Panc1 (cell line): ENCODE measurements at regions not wholly inside any gene's neighbourhood (a gene's known extent, or its start where the extent isn't known, plus 50 kb on each side); places are given as distances from the start of the nearest gene placed in this dataset.

Experiments
- ATAC-seq: fragments of 200-7000 bp; cut with Tn5 transposase; 2 replicates; pipeline ENCODE4 v1.9.1; 2020; ENCODE audit warnings: mild to moderate bottlenecking, moderate library complexity
- BruUV-seq: library from RNA; stranded (reverse); fragments of 400-500 nt; replicated peaks from 2 replicates; lab custom pipeline; 2021; lab: Mats Ljungman, UMichigan
- CTCF ChIA-PET: fragments of 300-600 bp; sonication (Branson Sonifier 250); formaldehyde crosslinking; loops from one replicate; lab custom pipeline; 2022; ENCODE audit warnings: antibody characterized with exemption; lab: Charles Lee
- POLR2A ChIA-PET: fragments of 300-600 bp; sonication (Branson Sonifier 250); formaldehyde crosslinking; loops from one replicate; lab custom pipeline; 2022; ENCODE audit warnings: antibody characterized with exemption; lab: Charles Lee
- DNase-seq: peaks from one replicate; pipeline ENCODE4 v3.0.0-alpha.2; 2010; ENCODE audit warnings: low read depth, low spot score
- H3K27ac ChIP-seq: 2 replicates; pipeline ENCODE4 v1.5.1; 2011; ENCODE audit warnings: mild to moderate bottlenecking, low read length, inconsistent platforms
- H3K27me3 ChIP-seq: fragments of 200-500 bp; sonication (Bioruptor generic); 2 replicates; pipeline ENCODE4 v1.6.0; 2014; ENCODE audit warnings: low read length, inconsistent platforms; ENCODE audit not compliant: control insufficient read depth, insufficient read depth
- H3K36me3 ChIP-seq: fragments of 200-500 bp; sonication (Bioruptor generic); 2 replicates; pipeline ENCODE4 v1.5.1; 2014; ENCODE audit warnings: inconsistent platforms, mild to moderate bottlenecking, low read length, moderate library complexity; ENCODE audit not compliant: control insufficient read depth, insufficient read depth
- H3K4me1 ChIP-seq: 2 replicates; pipeline ENCODE4 v1.5.1; 2011; ENCODE audit warnings: inconsistent platforms, mild to moderate bottlenecking, low read length, moderate library complexity; ENCODE audit not compliant: control insufficient read depth, insufficient read depth
- H3K4me3 ChIP-seq, 2 experiments: 2 replicates each; pipeline ENCODE4 v1.5.1; 2011 to 2012; ENCODE audit warnings: low read depth in 2 of 2, low read length in 2 of 2, mild to moderate bottlenecking in 2 of 2, inconsistent platforms in 1 of 2, moderate library complexity in 1 of 2
- H3K9me3 ChIP-seq: fragments of 200-500 bp; sonication (Bioruptor generic); 2 replicates; pipeline ENCODE4 v1.5.1; 2014; ENCODE audit warnings: low read depth, mild to moderate bottlenecking, inconsistent platforms, low read length, moderate library complexity; ENCODE audit not compliant: control insufficient read depth, insufficient read depth
- POLR2AphosphoS5 ChIP-seq: IDR thresholded peaks from 2 replicates; pipeline ENCODE4 v1.6.1; 2012; ENCODE audit warnings: mild to moderate bottlenecking, low read depth, low read length, moderate library complexity
- REST ChIP-seq, 2 experiments: IDR thresholded peaks; 2 replicates each; pipeline ENCODE4 v1.6.1; 2011 to 2012; ENCODE audit warnings: low read depth in 2 of 2, control low read depth in 1 of 2, low read length in 1 of 2, mild to moderate bottlenecking in 1 of 2, moderate library complexity in 1 of 2; ENCODE audit not compliant: insufficient read depth in 1 of 2
- SIN3A ChIP-seq: IDR thresholded peaks from 2 replicates; pipeline ENCODE4 v1.6.1; 2012; ENCODE audit warnings: low read depth, mild to moderate bottlenecking, low read length, moderate library complexity, borderline replicate concordance; ENCODE audit not compliant: insufficient read depth
- TCF7L2 ChIP-seq: IDR thresholded peaks from 2 replicates; pipeline ENCODE4 v1.6.1; 2011; ENCODE audit warnings: mild to moderate bottlenecking, low read depth, low read length, inconsistent platforms
- in situ Hi-C: cut with HindIII; loops from 2 replicates; pipeline ENCODE4 v1.10.0; 2016; ENCODE audit warnings: low sequenced_read_pairs, low pct_unique_long_range_greater_than_20kb
- intact Hi-C: fragments of 100-400 bp; cut with micrococcal nuclease; formaldehyde crosslinking; loops from one replicate; pipeline ENCODE4 v1.10.0; 2022; ENCODE audit not compliant: unreplicated experiment
- TF ChIP-seq, protein P1 (sequence below): fragments of 450-650 bp; IDR thresholded peaks from 2 replicates; pipeline ENCODE4 v1.5.1; 2017; ENCODE audit warnings: mild to moderate bottlenecking

DNA sequence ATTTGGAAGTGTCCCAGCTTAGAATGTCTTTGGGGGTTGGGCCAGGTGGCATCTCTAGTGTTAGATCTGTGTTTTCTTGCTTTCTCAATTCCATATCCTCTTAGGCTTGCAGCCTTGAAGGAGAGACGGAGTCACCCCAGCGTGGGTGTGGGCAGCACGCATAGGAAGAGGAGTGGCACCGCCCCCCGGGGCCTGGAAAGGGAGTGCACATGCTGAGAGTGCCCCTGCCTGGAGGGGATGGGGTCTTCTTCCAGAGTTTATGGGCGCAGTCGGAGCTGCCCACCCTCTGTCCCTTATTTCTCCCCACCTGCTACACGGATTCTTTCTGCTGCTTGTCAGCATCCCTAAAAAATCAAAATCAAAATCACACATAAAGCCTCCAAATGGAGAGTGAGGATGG lies 309.7 kb downstream of the QKI start:
- no peaks in the 10 kb centered on the region for H3K36me3 ChIP-seq
- H3K4me1 ChIP-seq: no peaks in the 10 kb centered on the region
- no peak for ATAC-seq
- in situ Hi-C loops (no loop called here), intact Hi-C loops (no loop called here)
- TF ChIP-seq SIN3A (no peak), POLR2AphosphoS5 (no peak), TCF7L2 (no peak), REST (IDR thresholded peaks at IDR 0.05; ENCODE audit: insufficient read depth in 1 of 2, low read depth in 2 of 2, low read length in 1 of 2) (no peak)
- TF ChIP-seq, protein P1, sequence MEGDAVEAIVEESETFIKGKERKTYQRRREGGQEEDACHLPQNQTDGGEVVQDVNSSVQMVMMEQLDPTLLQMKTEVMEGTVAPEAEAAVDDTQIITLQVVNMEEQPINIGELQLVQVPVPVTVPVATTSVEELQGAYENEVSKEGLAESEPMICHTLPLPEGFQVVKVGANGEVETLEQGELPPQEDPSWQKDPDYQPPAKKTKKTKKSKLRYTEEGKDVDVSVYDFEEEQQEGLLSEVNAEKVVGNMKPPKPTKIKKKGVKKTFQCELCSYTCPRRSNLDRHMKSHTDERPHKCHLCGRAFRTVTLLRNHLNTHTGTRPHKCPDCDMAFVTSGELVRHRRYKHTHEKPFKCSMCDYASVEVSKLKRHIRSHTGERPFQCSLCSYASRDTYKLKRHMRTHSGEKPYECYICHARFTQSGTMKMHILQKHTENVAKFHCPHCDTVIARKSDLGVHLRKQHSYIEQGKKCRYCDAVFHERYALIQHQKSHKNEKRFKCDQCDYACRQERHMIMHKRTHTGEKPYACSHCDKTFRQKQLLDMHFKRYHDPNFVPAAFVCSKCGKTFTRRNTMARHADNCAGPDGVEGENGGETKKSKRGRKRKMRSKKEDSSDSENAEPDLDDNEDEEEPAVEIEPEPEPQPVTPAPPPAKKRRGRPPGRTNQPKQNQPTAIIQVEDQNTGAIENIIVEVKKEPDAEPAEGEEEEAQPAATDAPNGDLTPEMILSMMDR: no peak
- no peak overlapping the region for H3K4me3 ChIP-seq
- no peak overlapping the region for H3K27ac ChIP-seq
- no TSS peak for BruUV-seq
- DNase-seq: no peak
- no peaks in the 10 kb centered on the region for H3K9me3 ChIP-seq
- POLR2A ChIA-PET: no interaction called here
- H3K27me3 ChIP-seq: peaks cover 2% of the 10 kb centered on the region; the same call in 1 of the 2 replicates
- CTCF ChIA-PET: no interaction called here

DNA sequence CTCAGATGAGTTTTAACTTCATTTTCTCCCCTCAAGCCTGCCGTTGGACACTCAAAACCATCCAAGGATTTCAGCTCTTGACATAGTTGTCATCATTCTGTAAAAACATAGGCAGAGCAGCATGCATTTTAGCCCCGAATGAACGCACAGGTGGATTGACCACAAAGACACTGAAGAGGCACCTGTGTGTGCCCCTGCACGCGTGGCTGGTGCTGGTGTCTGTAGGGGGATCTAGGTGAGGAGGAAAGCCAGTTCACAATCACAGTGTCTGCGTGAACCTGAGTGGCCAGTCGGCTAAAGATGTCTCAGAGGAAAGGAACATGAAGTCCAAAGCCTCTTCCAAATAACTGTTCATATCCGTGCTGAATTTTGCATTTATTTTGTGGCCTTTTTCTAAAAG lies 309.2 kb downstream of the QKI start:
- Histone ChIP-seq H3K27me3 (peaks cover 2% of the 10 kb centered on the region; the same call in 1 of the 2 replicates), H3K4me3 (no peak overlapping the region), H3K36me3 (no peaks in the 10 kb centered on the region), H3K27ac (no peak overlapping the region), H3K4me1 (no peaks in the 10 kb centered on the region), H3K9me3 (no peaks in the 10 kb centered on the region)
- BruUV-seq: no TSS peak
- ATAC-seq (no peak), DNase-seq (no peak)
- ChIA-PET POLR2A (no interaction called here), CTCF (no interaction called here)
- intact Hi-C loops (no loop called here), in situ Hi-C loops (no loop called here)
- no peak for TF ChIP-seq REST (IDR thresholded peaks at IDR 0.05; ENCODE audit: insufficient read depth in 1 of 2, low read depth in 2 of 2, low read length in 1 of 2)
- no peak for TF ChIP-seq TCF7L2
- TF ChIP-seq, protein P1: no peak
- TF ChIP-seq SIN3A: no peak
- TF ChIP-seq POLR2AphosphoS5: no peak
